ENCODE measurements at regions not wholly inside any gene's neighbourhood (a gene's known extent, or its start where the extent isn't known, plus 50 kb on each side); places are given as distances from the start of the nearest gene placed in this dataset.

DNA sequence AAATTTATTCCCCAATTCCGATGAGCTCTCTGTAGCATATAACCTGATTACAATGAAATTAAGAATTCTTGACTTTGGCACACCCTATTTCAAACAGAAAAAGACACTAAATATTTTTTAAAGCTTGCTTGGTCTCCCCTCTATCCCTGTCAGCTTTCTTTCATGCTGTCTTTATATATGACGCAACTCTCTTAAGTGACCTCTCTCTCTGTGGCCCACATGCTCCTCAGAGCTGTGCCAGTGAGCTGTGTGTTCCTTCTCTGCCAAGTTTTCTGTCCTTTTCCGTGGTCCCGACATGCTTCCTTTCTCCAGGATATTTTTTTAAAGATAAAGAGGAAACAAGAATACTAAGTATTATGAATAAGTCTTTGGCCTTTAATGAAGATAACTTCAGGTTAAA lies 484.0 kb downstream of the ETNK1 start:
- TF ChIP-seq, protein P1, sequence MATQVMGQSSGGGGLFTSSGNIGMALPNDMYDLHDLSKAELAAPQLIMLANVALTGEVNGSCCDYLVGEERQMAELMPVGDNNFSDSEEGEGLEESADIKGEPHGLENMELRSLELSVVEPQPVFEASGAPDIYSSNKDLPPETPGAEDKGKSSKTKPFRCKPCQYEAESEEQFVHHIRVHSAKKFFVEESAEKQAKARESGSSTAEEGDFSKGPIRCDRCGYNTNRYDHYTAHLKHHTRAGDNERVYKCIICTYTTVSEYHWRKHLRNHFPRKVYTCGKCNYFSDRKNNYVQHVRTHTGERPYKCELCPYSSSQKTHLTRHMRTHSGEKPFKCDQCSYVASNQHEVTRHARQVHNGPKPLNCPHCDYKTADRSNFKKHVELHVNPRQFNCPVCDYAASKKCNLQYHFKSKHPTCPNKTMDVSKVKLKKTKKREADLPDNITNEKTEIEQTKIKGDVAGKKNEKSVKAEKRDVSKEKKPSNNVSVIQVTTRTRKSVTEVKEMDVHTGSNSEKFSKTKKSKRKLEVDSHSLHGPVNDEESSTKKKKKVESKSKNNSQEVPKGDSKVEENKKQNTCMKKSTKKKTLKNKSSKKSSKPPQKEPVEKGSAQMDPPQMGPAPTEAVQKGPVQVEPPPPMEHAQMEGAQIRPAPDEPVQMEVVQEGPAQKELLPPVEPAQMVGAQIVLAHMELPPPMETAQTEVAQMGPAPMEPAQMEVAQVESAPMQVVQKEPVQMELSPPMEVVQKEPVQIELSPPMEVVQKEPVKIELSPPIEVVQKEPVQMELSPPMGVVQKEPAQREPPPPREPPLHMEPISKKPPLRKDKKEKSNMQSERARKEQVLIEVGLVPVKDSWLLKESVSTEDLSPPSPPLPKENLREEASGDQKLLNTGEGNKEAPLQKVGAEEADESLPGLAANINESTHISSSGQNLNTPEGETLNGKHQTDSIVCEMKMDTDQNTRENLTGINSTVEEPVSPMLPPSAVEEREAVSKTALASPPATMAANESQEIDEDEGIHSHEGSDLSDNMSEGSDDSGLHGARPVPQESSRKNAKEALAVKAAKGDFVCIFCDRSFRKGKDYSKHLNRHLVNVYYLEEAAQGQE (IDR thresholded peaks at IDR 0.05), result no peak
- TF ChIP-seq EGR1 (IDR thresholded peaks at IDR 0.05; ENCODE audit: low read depth in 2 of 2) (no peak), TAF1 (conservative IDR thresholded peaks at IDR 0.05) (no peak), FOXA2 (IDR thresholded peaks at IDR 0.05) (no peak), GABPA (IDR thresholded peaks at IDR 0.05 in 1 of 2, conservative IDR thresholded peaks at IDR 0.05 in 1 of 2) (no peak), YY1 (IDR thresholded peaks at IDR 0.05) (no peak), JUND (IDR thresholded peaks at IDR 0.05) (no peak), HNF4A (conservative IDR thresholded peaks at IDR 0.05) (no peak), RXRA (IDR thresholded peaks at IDR 0.05) (no peak), FOXA1 (IDR thresholded peaks at IDR 0.05) (no peak), SP1 (IDR thresholded peaks at IDR 0.05) (no peak), NR2F2 (IDR thresholded peaks at IDR 0.05) (no peak), RAD21 (IDR thresholded peaks at IDR 0.05) (no peak), HNF4G (IDR thresholded peaks at IDR 0.05) (no peak)
- TF ChIP-seq, protein P2, sequence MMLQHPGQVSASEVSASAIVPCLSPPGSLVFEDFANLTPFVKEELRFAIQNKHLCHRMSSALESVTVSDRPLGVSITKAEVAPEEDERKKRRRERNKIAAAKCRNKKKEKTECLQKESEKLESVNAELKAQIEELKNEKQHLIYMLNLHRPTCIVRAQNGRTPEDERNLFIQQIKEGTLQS (IDR thresholded peaks at IDR 0.05), result no peak
- TF ChIP-seq, protein P3, sequence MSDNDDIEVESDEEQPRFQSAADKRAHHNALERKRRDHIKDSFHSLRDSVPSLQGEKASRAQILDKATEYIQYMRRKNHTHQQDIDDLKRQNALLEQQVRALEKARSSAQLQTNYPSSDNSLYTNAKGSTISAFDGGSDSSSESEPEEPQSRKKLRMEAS (IDR thresholded peaks at IDR 0.05), result no peak
- TF ChIP-seq, protein P4, sequence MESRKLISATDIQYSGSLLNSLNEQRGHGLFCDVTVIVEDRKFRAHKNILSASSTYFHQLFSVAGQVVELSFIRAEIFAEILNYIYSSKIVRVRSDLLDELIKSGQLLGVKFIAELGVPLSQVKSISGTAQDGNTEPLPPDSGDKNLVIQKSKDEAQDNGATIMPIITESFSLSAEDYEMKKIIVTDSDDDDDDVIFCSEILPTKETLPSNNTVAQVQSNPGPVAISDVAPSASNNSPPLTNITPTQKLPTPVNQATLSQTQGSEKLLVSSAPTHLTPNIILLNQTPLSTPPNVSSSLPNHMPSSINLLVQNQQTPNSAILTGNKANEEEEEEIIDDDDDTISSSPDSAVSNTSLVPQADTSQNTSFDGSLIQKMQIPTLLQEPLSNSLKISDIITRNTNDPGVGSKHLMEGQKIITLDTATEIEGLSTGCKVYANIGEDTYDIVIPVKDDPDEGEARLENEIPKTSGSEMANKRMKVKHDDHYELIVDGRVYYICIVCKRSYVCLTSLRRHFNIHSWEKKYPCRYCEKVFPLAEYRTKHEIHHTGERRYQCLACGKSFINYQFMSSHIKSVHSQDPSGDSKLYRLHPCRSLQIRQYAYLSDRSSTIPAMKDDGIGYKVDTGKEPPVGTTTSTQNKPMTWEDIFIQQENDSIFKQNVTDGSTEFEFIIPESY (IDR thresholded peaks at IDR 0.05), result no peak
- TF ChIP-seq, protein P5, sequence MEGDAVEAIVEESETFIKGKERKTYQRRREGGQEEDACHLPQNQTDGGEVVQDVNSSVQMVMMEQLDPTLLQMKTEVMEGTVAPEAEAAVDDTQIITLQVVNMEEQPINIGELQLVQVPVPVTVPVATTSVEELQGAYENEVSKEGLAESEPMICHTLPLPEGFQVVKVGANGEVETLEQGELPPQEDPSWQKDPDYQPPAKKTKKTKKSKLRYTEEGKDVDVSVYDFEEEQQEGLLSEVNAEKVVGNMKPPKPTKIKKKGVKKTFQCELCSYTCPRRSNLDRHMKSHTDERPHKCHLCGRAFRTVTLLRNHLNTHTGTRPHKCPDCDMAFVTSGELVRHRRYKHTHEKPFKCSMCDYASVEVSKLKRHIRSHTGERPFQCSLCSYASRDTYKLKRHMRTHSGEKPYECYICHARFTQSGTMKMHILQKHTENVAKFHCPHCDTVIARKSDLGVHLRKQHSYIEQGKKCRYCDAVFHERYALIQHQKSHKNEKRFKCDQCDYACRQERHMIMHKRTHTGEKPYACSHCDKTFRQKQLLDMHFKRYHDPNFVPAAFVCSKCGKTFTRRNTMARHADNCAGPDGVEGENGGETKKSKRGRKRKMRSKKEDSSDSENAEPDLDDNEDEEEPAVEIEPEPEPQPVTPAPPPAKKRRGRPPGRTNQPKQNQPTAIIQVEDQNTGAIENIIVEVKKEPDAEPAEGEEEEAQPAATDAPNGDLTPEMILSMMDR (IDR thresholded peaks at IDR 0.05; ENCODE audit: low read depth, low read length, missing input control), result no peak
- Histone ChIP-seq H3K27me3 (ENCODE audit: control insufficient read depth in 4 of 4, insufficient read depth in 4 of 4, low read length in 3 of 4) (peaks cover 0 to 2% (median 0%) of the 10 kb centered on the region in 4 donors), H3K36me3 (ENCODE audit: control insufficient read depth in 4 of 4, insufficient read depth in 3 of 4, low read depth in 1 of 4, low read length in 3 of 4) (no peaks in the 10 kb centered on the region), H3K4me3 (ENCODE audit: low read depth in 1 of 3, low read length in 3 of 3) (no peak overlapping the region), H3K9me3 (ENCODE audit: control insufficient read depth in 4 of 4, low read length in 3 of 4) (no peaks in the 10 kb centered on the region), H3K4me1 (ENCODE audit: control insufficient read depth in 4 of 4, insufficient read depth in 4 of 4, low read length in 3 of 4) (no peaks in the 10 kb centered on the region), H3K27ac (ENCODE audit: low read depth in 1 of 2, low read length in 2 of 2) (no peak overlapping the region), H3K9ac (ENCODE audit: low read depth in 1 of 2, low read length in 2 of 2) (no peak overlapping the region)
- DNase-seq (ENCODE audit: low spot score), result no peak
- WGBS, result 72% methylated on average over 4 of the region's 4 CpGs

Data from liver (tissue), 8 donors.